Fibroblast of lung (primary cell): ENCODE measurements at regions not wholly inside any gene's neighbourhood (a gene's known extent, or its start where the extent isn't known, plus 50 kb on each side); places are given as distances from the start of the nearest gene placed in this dataset.

ENCODE experiments used
- DNase-seq, 2 donors: peaks; one replicate each; pipeline versions ENCODE4 v3.0.0 to v3.0.0-alpha.2; 2010; ENCODE audit warnings: low read depth in 2 of 2
- H2AFZ ChIP-seq: 2 replicates; pipeline ENCODE4 v1.5.1; 2012; ENCODE audit warnings: low read length, control low read depth, inconsistent platforms
- H3K27ac ChIP-seq: 2 replicates; pipeline ENCODE4 v1.5.1; 2011; ENCODE audit warnings: low read length, control low read depth; ENCODE audit not compliant: insufficient read depth
- H3K27me3 ChIP-seq: 2 replicates; pipeline ENCODE4 v1.5.1; 2011; ENCODE audit warnings: mild to moderate bottlenecking, low read length; ENCODE audit not compliant: control insufficient read depth, insufficient read depth
- H3K36me3 ChIP-seq: 2 replicates; pipeline ENCODE4 v1.5.1; 2011; ENCODE audit warnings: low read length; ENCODE audit not compliant: control insufficient read depth, insufficient read depth
- H3K4me1 ChIP-seq: 2 replicates; pipeline ENCODE4 v1.5.1; 2011; ENCODE audit warnings: low read length; ENCODE audit not compliant: control insufficient read depth, insufficient read depth; ENCODE audit errors: extremely low read depth
- H3K4me2 ChIP-seq: 2 replicates; pipeline ENCODE4 v1.5.1; 2011; ENCODE audit warnings: low read length, control low read depth; ENCODE audit not compliant: insufficient read depth; ENCODE audit errors: extremely low read depth
- H3K4me3 ChIP-seq, 4 experiments: fragments of 200-600 bp in 1 of 4; sonication (generic) in 1 of 4; replicated peaks in 1 of 4; 2 replicates each; pipeline ENCODE4 v1.5.1; 2011 to 2016; ENCODE audit warnings: low read length in 4 of 4, low read depth in 3 of 4, mild to moderate bottlenecking in 3 of 4, control low read depth in 2 of 4, inconsistent platforms in 1 of 4, mixed read lengths in 1 of 4; ENCODE audit not compliant: insufficient read depth in 1 of 4; ENCODE audit errors: control extremely low read depth in 1 of 4
- H3K79me2 ChIP-seq: 2 replicates; pipeline ENCODE4 v1.5.1; 2012; ENCODE audit warnings: mild to moderate bottlenecking, low read length, inconsistent platforms; ENCODE audit not compliant: control insufficient read depth, insufficient read depth
- H3K9ac ChIP-seq: 2 replicates; pipeline ENCODE4 v1.5.1; 2011; ENCODE audit warnings: mild to moderate bottlenecking, low read length, control low read depth; ENCODE audit not compliant: insufficient read depth
- H3K9me3 ChIP-seq: 2 replicates; pipeline ENCODE4 v1.5.1; 2012; ENCODE audit warnings: low read depth, low read length; ENCODE audit not compliant: control insufficient read depth, insufficient read depth
- H4K20me1 ChIP-seq: 2 replicates; pipeline ENCODE4 v1.5.1; 2011; ENCODE audit warnings: low read length; ENCODE audit not compliant: control insufficient read depth, insufficient read depth; ENCODE audit errors: extremely low read depth
- EZH2 ChIP-seq: IDR thresholded peaks from 2 replicates; pipeline ENCODE4 v1.5.1; 2012; ENCODE audit warnings: low read length, control low read depth, mild to moderate bottlenecking; ENCODE audit errors: missing control alignments
- TF ChIP-seq, protein P1 (sequence below), 2 donors: IDR thresholded peaks in 1 of 2; conservative IDR thresholded peaks in 1 of 2; 1 replicate in 1 of 2; 2 replicates in 1 of 2; pipeline ENCODE4 v1.5.1; 2011 to 2012; ENCODE audit warnings: low read length in 2 of 2, control low read depth in 1 of 2, inconsistent platforms in 1 of 2, low read depth in 1 of 2, mild to moderate bottlenecking in 1 of 2

DNA sequence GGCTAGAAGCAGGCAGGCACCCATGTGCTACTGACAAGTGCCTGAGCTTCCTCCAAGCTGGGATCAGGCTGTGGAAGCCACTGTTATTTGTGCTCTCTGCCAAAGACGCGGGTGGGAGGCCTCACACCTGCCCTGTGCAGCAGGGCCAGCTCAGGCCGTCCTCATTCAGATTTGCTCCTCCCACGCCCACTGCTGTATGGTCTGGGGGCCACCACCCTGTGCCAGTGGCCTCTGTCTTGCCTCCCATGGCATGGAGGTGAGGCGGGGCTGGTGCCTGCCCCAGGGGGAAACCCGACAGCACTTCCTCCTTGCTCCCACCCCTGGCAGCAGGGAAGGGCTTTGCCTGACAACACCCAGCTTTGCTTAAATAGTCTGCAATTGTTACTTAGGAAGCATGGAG is 356.5 kb upstream of the CDH8 start:
- H4K20me1 ChIP-seq = no peaks in the 10 kb centered on the region
- H3K36me3 ChIP-seq = no peaks in the 10 kb centered on the region
- H3K4me3 ChIP-seq = no peak overlapping the region
- TF ChIP-seq, protein P1, sequence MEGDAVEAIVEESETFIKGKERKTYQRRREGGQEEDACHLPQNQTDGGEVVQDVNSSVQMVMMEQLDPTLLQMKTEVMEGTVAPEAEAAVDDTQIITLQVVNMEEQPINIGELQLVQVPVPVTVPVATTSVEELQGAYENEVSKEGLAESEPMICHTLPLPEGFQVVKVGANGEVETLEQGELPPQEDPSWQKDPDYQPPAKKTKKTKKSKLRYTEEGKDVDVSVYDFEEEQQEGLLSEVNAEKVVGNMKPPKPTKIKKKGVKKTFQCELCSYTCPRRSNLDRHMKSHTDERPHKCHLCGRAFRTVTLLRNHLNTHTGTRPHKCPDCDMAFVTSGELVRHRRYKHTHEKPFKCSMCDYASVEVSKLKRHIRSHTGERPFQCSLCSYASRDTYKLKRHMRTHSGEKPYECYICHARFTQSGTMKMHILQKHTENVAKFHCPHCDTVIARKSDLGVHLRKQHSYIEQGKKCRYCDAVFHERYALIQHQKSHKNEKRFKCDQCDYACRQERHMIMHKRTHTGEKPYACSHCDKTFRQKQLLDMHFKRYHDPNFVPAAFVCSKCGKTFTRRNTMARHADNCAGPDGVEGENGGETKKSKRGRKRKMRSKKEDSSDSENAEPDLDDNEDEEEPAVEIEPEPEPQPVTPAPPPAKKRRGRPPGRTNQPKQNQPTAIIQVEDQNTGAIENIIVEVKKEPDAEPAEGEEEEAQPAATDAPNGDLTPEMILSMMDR (conservative IDR thresholded peaks at IDR 0.05 in 1 of 2, IDR thresholded peaks at IDR 0.05 in 1 of 2; ENCODE audit: low read depth in 1 of 2, low read length in 2 of 2) = no peak
- TF ChIP-seq EZH2 = no peak
- H3K79me2 ChIP-seq = no peaks in the 10 kb centered on the region
- no peak overlapping the region for H3K9ac ChIP-seq
- no peak overlapping the region for H2AFZ ChIP-seq
- no peak for DNase-seq
- no peak overlapping the region for H3K4me2 ChIP-seq
- H3K27me3 ChIP-seq = no peaks in the 10 kb centered on the region
- no peak overlapping the region for H3K27ac ChIP-seq
- H3K4me1 ChIP-seq = no peaks in the 10 kb centered on the region
- no peaks in the 10 kb centered on the region for H3K9me3 ChIP-seq

DNA sequence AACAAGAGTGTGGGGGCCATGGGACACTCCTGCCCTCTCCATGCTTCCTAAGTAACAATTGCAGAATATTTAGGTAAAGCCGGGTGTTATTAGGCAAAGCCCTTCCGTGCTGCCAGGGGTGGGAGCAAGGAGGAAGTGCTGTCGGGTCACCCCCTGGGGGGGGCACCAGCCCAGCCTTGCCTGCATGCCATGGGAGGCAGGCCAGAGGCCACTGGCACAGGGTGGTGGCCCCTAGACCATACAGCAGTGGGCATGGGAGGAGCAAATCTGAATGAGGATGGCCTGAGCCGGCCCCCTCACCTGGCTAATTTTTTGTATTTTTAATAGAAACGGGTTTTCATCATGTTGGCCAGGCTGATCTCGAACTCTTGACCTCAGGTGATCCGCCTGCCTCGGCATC is 355.7 kb upstream of the CDH8 start:
- no peak for DNase-seq
- Histone ChIP-seq H2AFZ (no peak overlapping the region), H3K9ac (no peak overlapping the region), H3K4me3 (no peak overlapping the region), H3K9me3 (no peaks in the 10 kb centered on the region), H3K27ac (no peak overlapping the region), H3K27me3 (no peaks in the 10 kb centered on the region), H3K79me2 (no peaks in the 10 kb centered on the region), H4K20me1 (no peaks in the 10 kb centered on the region), H3K4me1 (no peaks in the 10 kb centered on the region), H3K4me2 (no peak overlapping the region), H3K36me3 (no peaks in the 10 kb centered on the region)
- TF ChIP-seq EZH2 = no peak
- TF ChIP-seq, protein P1 (conservative IDR thresholded peaks at IDR 0.05 in 1 of 2, IDR thresholded peaks at IDR 0.05 in 1 of 2; ENCODE audit: low read depth in 1 of 2, low read length in 2 of 2) = no peak

DNA sequence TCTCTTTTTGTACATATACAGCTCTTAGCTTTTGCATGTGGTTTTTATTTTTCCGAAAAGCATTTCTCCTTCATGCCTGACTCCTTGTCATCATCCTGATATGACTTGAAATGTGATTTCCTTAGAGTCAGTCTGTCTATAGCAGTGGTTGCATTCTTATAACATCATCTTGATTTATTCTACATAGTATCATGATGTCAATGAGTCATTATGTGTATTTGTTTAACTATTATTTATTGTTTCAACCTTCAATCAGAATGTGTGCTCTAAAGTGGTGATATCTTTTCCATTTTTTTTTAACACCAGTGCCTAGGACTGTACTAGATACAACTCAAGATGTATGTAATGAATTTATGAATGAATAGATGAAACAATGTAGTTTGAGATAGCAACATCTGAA is 354.9 kb upstream of the CDH8 start:
- Histone ChIP-seq H3K4me1 (no peaks in the 10 kb centered on the region), H3K27me3 (no peaks in the 10 kb centered on the region), H4K20me1 (no peaks in the 10 kb centered on the region), H3K9me3 (no peaks in the 10 kb centered on the region), H3K36me3 (no peaks in the 10 kb centered on the region), H3K27ac (no peak overlapping the region), H3K4me3 (no peak overlapping the region), H3K9ac (no peak overlapping the region), H3K79me2 (no peaks in the 10 kb centered on the region), H2AFZ (no peak overlapping the region), H3K4me2 (no peak overlapping the region)
- TF ChIP-seq EZH2 = no peak
- TF ChIP-seq, protein P1 (conservative IDR thresholded peaks at IDR 0.05 in 1 of 2, IDR thresholded peaks at IDR 0.05 in 1 of 2; ENCODE audit: low read depth in 1 of 2, low read length in 2 of 2) = no peak
- no peak for DNase-seq
